Cerebellar cortex (tissue), 1 donor: ENCODE measurements at regions not wholly inside any gene's neighbourhood (a gene's known extent, or its start where the extent isn't known, plus 50 kb on each side); places are given as distances from the start of the nearest gene placed in this dataset.

Source experiments
- DNase-seq: peaks from one replicate; pipeline ENCODE4 v3.0.0-alpha.2; 2015; ENCODE audit warnings: low spot score

DNA sequence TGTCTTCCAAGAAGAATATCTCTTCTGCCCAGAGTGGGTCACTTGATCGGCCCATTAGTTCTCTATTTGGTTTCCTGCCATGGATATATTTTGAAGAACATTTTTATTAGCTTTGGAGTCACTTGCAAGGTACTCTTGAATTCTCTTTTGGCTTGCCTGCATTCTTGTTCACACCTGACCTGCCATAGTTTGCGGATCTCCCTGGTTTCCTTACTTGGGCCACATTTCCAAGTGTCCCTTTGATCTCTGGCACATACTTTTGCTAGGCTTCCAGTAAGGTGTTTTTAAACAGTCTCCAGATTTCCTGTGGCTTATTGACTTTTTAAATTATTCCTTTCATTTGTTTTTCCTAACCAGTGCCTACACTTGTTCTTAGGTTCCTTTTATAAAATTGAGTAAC lies 488.5 kb upstream of the MDFIC2 start:
- DNase-seq, result no peak

DNA sequence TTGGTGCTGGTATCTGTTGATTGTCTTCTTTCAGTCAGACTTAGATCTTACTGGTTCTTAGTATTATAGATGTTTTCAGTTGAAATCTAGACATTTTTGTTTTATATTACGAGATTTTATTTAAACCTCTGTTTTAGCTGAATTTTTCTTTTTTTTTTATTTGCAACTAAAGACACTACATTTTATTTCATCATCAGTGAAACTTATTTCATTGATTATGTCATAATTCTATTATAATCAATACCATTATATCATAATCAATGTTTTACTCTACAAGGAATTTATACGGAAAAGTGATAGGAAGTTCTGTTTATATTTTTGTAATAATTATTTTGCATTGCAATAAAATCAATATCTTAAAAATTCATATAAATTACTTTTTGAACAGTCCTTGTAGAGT lies 477.4 kb upstream of the MDFIC2 start:
- no peak for DNase-seq

DNA sequence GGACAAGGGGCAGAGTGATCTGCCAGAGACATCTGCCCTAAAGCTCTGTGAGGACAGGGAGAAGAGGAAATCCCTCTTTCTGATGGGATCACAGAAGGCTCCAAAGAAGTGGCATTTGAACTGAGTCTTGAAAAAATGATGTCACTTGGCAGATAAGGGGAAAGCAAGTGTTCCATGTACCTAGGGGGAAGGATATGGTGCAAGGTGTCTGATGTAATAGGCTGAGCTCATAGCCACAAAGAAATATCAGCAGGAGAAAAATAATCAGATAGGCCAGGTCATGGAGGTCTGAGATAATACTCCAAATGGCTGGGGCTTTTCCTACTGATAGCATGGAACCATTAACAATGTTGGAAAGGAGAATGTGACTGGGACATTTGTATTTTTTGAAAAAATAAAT lies 468.4 kb upstream of the MDFIC2 start:
- no peak for DNase-seq

DNA sequence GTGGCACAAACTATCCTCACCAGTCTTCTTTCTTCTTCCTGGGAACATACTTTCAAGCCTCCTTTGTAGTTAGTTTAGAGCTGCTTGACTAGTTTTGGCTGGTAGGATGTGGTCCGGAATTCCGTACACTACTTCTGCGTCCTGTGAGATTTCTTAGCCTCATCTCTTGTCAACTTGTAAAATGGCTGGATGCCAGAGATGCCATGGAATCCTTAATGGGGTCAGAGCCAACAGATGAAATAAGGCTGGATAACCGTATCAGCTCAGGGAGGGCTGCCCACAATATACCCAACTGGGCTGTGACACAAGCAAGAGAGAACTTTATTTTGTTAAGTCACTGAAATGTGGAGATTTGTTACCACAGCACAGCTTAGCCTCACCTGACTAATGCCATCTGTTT lies 466.9 kb upstream of the MDFIC2 start:
- DNase-seq, result no peak

DNA sequence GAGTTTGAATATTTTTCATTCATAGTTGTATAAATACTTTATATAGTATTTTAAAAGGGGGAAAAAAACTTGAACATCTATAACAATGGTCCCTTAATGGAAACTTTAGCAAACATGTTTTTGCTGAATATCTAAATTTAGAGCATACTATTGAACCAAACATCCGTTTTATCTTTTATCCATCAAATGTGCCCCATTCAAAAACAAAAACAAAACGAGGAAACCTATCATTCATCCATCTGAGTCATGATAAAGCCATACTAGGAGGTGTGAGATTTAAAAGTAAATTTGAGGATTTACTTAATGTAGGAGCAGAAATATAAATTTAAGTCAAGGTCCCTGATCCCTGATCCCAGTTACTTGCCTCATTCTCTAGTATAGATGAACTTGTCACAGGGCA lies 463.6 kb upstream of the MDFIC2 start:
- no peak for DNase-seq

DNA sequence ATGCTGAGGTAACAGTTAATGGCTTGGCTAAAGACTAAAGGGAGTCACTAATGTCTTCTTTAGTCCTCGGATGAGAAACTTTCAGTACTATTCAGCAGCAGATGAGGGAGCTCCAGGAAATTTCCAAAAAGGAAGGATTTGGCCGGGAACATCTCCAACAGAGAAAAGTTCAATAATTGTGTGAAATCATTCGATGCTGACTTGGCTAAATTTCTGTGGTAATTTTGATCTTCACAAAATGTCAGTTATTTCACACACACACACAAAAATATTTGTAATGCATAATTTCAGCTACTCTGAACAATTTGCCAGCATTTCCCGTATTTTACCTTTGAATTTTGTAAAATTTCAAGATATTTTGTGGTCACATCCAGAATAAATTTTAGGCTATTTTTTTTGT lies 462.8 kb upstream of the MDFIC2 start:
- no peak for DNase-seq

DNA sequence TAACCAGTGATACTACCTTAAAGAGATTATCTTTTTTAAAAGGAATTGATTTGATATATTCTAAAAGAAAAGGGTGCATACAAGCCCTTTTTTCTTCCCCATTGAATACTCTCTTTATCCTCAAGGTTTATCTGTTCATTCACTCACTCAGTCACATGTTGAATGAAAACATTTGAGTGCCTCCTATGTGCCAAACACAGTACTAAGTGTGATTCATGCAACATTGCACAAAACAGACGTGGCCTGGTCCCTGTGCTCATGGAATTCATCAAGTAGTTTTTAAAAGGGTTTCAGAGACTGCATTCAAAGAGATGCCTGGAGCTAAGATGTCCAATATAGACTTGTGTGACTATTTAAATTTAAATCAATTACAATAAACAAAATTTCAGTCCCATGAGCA lies 462.2 kb upstream of the MDFIC2 start:
- DNase-seq, result no peak

DNA sequence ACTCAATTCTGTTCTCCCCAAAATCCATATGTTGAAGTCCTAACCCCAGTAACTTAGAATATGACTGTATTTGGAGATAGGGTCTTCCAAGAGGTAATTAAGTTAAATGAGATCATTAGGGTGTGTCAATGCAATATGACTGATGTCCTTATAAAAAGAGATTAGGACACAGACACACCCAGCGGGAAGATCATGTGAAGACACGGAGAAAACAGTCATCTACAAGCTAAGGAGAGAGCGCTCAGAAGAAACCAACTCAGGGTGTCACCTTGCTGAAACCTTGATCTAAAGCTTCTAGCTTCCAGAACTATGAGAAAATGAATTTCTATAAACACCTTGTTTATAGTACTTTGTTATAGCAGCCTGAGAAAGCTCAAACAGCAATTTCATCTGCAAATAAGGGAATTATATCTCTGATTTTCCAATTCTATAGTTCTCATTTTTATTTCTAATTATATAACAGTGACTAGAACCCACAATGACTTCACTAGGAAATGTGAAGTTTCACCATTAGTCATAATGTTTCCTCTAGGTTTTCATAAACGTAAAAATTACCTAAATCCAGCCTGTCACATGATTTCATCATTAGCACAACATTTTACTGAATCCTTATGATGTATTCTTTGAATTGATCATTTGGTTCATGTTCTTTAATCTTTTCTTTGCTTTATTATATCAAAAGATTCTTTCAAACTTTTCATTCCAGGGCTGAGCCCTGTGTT lies 459.1 kb upstream of the MDFIC2 start:
- no peak for DNase-seq

DNA sequence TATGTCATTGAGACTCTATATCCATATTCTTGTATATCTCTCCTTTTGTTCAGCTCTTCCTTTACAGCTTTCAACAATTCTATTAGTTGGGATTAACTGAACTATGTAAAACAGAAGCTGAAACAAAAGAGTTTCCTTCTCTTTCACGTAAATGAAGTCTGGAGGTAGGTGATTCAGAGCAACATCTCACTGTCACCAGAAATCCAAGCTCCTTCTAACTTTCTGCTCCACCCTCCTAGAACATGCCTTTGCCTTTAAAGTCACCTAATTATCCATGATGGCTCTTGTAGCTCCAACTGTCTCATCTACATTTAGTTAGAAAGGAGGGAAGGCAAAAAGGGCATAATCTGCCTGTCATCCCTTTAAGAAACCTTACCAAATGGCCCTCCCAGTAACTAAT lies 458.2 kb upstream of the MDFIC2 start:
- no peak for DNase-seq

DNA sequence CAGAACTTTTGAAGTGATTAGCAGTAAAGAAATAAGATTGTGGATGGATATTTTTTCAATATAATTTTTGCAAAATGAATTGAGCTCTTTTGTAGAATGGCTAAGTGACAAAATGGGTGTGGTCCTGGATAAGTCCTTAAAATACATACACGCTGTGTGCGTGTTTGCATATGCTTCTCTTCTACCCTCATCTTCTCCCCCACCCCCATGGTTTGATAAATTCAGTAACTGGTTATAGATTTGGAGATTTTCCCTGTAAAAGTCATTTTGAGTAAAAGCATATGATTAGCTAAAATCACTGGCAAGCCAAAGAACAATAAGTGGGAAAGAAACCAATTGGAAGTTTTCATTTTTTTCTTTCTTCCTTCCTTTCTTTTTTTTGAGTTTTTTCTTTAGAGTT lies 453.9 kb upstream of the MDFIC2 start:
- no peak for DNase-seq

DNA sequence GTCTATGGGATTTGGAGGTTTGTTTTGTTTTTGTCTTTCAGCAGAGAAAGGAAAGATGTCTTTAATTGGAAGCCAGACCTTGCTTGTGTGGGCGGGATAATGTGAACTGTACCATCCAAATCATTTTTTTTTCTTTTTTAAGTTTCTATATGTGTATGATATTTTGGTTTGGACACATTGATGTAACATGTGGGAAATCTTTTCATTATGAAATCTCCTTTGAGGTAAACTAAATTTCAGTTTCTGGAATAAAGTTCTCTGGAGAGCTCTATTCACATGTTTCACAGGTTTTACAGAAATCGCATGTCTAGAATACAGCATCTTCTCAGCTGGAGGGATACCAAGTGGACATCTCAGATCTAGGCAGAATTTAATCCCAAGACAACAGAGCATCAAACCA lies 451.5 kb upstream of the MDFIC2 start:
- DNase-seq, result no peak

DNA sequence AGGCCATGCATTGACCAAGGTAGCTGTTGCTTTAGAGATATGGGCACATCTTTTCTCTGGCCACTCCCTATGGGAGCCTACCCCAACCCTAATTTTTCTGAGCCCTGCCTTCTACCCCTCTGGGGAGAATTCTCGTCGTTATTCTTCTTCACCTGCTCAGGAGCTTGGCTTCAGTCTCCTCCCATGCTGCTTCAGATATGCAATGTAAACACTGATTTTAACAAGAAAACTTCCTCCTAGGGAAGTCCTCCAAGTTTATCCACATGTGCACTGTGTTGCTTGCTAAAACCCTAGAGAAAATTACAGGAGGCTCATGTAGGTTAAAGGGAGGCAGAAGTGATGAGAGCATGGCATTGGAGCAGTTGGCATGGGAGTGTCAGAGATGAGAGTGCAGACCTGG lies 445.2 kb upstream of the MDFIC2 start:
- DNase-seq, result no peak

DNA sequence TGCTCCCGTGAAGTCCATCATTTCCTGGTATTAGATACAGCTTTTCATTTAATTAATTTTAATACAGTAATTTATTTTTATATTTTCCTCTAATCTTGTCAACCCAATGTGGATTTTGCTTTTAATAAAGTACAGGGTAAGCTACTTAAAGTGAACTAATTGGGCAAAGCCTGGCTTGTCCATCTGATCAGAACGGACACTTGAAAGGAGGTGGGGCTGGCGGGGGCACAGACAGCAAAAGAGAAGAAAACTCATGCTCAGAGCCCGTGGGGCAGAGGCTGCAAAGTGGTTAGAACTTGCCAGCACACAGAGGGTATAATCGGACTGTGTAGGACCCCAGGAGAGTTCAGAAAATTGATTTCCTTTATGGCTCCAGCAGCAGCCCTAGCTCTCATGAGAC lies 443.1 kb upstream of the MDFIC2 start:
- no peak for DNase-seq

DNA sequence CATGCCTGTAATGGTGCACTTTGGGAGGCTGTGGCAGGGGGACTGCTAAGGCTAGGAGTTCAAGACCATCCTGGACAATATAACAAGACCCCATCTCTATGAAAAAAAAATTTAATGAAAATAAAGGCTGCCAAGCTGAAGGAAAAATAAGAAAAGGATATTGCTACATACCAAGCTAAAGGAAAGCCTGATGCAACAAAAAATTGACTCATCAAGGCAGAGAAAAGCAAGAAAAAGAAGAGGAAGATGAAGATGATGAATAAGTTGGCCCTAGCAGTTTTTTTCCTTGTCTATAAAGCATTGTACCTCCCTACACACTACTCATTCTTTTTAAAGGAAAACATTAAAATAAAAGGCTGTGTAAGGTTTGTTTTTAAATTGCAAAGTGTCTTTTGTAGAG lies 441.9 kb upstream of the MDFIC2 start:
- no peak for DNase-seq

DNA sequence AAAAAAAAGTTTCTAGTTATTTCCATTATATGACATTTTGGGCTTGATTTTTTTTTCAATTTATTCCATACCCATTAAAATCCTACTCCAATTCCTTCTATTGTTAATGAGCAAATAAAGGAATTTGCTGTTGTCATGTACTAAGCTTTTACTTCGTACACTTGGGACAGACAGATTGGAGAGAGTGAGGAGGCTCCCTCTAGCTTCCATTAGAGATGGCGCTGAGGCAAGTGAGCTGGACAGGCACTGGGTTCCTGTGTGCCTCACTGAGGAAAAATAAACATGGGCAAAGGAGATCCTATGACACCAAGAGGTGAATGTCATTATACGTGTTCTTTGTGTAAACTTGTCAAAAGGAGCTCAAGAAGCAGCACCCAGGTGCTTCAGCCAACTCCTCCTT lies 441.1 kb upstream of the MDFIC2 start:
- DNase-seq, result no peak

DNA sequence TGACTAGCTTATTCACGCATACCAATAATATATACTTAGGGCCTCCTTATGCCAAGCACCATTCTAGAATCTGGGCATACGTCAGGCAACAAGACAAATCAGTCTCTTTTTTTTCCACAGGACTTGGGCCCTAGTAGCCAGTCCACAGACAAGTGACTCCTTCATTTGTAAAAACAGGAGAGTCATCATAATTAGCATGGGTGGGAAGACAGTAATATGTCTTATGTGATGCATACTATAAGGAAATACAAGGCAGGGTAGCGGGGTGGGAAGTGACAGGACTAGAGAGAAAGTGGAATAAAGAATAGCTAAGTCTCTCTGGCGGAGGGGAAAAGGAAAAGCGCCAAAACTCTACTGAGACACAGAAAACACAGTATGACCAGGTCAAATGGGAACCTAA lies 439.6 kb upstream of the MDFIC2 start:
- DNase-seq, result no peak

DNA sequence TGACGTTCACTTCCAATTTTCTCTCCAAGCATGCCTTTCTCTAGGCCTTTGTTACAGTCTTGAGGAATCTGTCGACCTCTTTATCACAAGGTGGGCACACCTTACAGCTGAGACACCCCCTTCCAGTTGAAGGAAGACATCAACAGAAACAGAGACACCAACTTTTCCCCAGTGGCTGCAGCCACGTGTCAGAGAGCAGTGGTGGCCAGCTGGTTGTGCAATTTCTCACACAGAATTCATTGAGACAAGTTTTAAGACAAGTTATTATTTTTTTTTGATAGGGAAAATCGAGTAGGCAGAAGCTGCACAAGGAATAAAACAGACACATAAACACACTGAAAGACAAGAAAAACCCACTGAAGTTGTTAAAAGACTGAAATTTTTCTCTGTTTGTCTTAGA lies 436.7 kb upstream of the MDFIC2 start:
- no peak for DNase-seq

DNA sequence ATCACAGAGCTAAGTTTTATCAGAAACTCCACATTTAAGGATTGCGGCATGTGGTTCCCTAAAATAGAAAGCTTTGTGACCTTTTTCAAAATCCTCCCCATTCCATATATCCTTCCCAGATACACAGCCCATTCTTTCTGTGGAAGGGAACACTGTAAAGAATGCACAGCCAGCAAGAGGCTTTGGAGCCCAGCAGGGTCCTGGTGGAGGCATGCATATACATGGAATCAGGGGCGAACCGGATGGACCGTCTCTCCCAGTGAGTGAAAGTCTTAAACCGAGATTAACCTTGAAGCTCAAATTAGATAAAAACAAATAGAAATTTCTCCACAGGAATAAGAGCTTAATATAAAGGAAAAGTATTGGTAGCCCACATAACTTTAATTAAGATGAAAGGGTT lies 436.2 kb upstream of the MDFIC2 start:
- DNase-seq, result no peak

DNA sequence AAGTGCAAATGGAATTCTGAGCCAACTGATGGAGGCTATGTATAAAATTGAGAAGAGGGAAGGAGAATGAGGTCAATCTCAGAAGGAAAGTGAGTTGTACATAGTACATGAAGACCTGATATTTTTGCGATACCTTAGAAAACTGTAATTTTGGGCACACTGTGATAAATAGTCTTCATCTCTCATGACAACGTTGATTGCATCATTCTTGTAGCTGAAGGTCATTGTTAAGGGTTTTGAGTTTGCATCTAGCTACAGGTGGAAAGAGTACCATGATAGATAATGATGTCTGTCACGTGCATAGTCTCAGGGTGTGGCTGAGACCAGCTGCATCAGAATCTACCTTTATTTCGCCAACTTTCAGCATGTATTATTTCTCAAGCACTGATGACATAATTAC lies 435.4 kb upstream of the MDFIC2 start:
- no peak for DNase-seq

DNA sequence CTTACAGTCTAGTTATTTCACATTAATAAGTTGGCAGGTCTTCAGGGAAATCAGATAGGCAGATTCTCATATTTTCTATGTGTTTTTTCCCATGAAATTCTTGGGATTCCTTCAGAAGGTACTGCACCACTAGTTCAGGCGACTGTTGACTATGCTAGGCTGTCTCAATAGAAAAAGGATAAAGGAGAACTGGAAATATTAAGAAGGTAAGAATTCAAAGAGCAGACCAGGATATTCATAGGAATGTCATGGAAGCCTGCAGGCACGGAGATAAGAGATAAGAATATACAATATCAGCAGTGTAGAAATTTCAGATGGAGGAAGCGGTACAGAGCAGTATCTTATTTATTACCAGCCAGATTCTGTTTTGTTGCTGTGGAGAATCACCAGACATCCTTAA lies 432.1 kb upstream of the MDFIC2 start:
- no peak for DNase-seq

DNA sequence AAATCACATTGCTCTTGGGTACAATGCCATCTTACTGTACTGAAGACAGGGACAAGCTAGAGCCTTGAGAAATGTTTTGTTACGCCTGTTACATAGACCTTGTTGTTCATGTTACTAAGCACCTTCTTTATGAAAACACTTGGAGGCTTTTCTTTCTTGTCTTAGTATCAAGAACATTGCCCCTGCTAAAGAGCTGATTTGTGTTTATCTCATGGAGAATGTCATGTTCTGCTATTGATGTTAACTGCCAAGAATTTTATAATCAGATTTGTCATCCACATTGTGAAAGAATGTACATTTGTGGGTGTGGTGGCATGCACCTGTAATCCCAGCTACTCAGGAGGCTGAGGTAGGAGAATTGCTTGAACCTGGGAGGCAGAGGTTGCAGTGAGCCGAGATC lies 431.3 kb upstream of the MDFIC2 start:
- no peak for DNase-seq

DNA sequence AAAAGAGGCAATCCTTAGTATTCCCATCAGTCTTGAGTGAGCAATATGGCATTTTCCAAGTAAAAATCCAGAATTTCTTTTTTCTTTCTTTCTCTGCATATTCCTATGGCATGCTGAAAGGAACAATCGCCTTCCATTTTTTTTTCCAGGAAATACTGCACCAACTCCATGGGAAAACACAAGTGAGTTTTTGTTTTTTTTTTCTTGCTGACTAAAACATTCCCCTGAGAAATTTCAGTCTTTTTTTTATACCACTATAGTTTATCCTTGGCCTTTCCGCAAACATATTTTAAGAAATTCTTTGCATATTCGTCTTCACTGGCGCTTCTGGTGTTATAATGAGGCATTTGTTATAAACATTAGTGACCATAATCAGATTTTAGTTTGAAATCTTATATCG lies 429.6 kb upstream of the MDFIC2 start:
- no peak for DNase-seq

DNA sequence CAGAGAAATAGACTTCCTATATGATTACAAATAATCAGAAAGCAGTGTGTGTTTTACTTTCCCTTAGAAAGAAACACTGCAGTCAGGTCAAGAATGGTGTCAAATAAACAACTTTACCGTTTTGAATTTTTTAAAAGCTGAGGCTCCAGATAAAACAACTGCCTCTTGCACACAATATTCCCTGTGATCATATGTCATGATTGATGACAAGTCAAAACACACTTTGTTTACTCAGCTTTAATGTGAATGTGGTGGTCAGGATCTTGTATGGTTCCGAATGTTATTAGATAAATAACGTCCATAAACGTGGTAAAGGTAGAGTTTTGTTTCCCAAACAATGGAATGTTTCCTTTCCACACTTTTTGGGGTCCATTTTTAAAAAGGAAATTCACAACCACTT lies 428.4 kb upstream of the MDFIC2 start:
- no peak for DNase-seq

DNA sequence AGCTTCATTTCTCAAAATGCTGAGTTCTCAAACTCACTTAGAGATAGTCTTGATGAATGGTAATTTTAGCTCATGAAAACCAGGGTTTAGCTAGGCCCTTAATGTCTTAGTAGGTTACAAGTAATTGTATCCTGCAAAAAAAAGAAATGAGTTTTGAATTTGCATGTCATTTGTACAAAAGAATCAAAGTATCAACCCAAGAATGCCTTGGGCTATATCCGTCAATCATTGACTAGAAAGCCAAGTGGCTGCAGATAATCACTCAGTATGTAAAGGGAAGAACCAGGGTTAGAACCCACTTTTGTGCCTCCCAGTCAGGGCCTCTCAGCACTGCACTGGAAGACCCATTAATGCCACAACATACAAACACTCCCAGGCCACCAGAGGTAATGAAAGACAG lies 427.6 kb upstream of the MDFIC2 start:
- DNase-seq, result no peak

DNA sequence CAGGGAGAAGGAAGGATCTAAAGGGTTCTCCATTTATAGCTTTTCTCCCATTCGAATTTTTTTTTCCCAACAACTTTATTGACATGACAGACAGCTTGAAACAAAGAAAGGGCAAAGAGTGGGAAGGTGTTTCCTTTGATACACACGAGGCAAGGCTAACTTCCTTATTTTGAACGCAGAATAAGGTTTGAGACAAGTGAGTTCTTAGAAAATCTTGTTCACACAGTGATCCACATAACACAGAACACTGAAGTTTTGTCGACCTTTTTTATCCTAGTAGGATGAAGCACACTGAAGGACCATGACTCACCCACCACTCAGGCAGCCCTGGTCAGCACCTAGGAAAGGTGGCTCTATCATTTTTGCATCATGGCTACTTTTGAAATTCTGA lies 425.8 kb upstream of the MDFIC2 start:
- DNase-seq, result no peak
